GM19238 (cell line): ENCODE measurements at regions not wholly inside any gene's neighbourhood (a gene's known extent, or its start where the extent isn't known, plus 50 kb on each side); places are given as distances from the start of the nearest gene placed in this dataset.

Experiments used
- DNase-seq: peaks from one replicate; pipeline ENCODE4 v3.0.0; 2011; ENCODE audit warnings: low spot score; ENCODE audit not compliant: insufficient read length

DNA sequence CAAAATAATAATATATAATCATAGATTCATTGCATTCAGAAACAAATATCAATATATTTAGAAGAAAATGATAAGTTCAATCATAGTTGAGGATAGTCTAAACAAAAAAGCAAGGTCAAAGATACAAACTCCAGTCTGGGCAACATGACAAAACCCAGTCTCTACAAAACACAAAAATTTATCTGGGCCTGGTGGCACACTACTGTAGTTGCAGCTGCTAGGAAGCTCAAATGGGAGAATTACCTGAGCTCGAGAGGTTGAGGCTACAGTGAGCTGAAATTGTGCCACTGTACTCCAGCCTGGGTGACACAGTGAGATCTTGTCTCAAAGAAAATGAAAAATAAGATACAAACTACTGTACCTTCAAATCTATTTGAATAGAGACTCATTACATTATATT lies 52.7 kb upstream of the ANXA10 start:
- no peak for DNase-seq
